ENCODE measurements at regions not wholly inside any gene's neighbourhood (a gene's known extent, or its start where the extent isn't known, plus 50 kb on each side); places are given as distances from the start of the nearest gene placed in this dataset.

GRCh38 chr16:50972876-50973275 lies 178.2 kb downstream of the SALL1 start:
- no peak for TF ChIP-seq AR (CRISPR knock-in tag; IDR thresholded peaks at IDR 0.05)
- TF ChIP-seq TEAD4 (CRISPR knock-in tag; IDR thresholded peaks at IDR 0.05), result no peak
- TF ChIP-seq E2F4 (CRISPR knock-in tag; IDR thresholded peaks at IDR 0.05; ENCODE audit: borderline replicate concordance, low read depth), result no peak
- TF ChIP-seq USF2 (CRISPR knock-in tag; IDR thresholded peaks at IDR 0.05), result no peak
- TF ChIP-seq USF1 (CRISPR knock-in tag; IDR thresholded peaks at IDR 0.05), result no peak
- no peak for TF ChIP-seq SMAD3 (CRISPR knock-in tag; IDR thresholded peaks at IDR 0.05; ENCODE audit: borderline replicate concordance)
- TF ChIP-seq NR3C1 (CRISPR knock-in tag; conservative IDR thresholded peaks at IDR 0.05; ENCODE audit: low read depth), result no peak
- no peak for TF ChIP-seq ZNF423 (CRISPR knock-in tag; IDR thresholded peaks at IDR 0.05)

Measured in WTC11 (cell line).